ENCODE measurements at regions not wholly inside any gene's neighbourhood (a gene's known extent, or its start where the extent isn't known, plus 50 kb on each side); places are given as distances from the start of the nearest gene placed in this dataset.

- Mint-ChIP-seq H3K27me3 (ENCODE audit: low read depth, poor library complexity) (no peaks in the 10 kb centered on the region), H3K4me3 (no peak overlapping the region), H3K4me1 (peaks cover 33% of the 10 kb centered on the region), H3K9me3 (peaks cover 32% of the 10 kb centered on the region), H3K27ac (no peak overlapping the region), H3K36me3 (ENCODE audit: low read depth) (peaks cover 28% of the 10 kb centered on the region)
- DNase-seq: no peak
- no peak for TF ChIP-seq CTCF (IDR thresholded peaks at IDR 0.05)
Measured at GRCh38 chr4:128380306-128380705, 92.7 kb upstream of the PGRMC2 start.

DNA sequence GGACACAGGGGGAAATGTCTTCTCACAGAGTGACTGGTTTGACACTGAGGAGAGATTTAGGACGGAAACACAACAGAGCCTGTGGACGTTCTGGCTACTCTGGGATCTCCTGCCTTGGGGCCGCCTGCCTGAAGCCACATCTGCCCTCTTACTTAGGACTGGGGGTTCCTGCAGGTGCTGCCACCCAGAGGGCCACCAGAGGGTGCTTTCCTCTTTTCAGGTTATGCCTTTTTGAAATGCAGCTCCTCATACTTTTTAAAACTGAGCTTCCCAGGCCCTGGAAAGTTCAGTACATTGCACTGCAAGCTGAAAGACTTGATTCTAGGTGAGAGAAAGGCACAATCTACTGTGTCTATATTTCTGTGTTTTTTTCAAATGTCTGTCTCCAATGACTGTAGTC is 92.2 kb upstream of the PGRMC2 start:
- Mint-ChIP-seq H3K4me1 (peaks cover 29% of the 10 kb centered on the region), H3K36me3 (ENCODE audit: low read depth) (peaks cover 28% of the 10 kb centered on the region), H3K9me3 (peaks cover 32% of the 10 kb centered on the region), H3K27ac (no peak overlapping the region), H3K27me3 (ENCODE audit: low read depth, poor library complexity) (no peaks in the 10 kb centered on the region), H3K4me3 (no peak overlapping the region)
- TF ChIP-seq CTCF (IDR thresholded peaks at IDR 0.05): no peak
- no peak for DNase-seq

DNA sequence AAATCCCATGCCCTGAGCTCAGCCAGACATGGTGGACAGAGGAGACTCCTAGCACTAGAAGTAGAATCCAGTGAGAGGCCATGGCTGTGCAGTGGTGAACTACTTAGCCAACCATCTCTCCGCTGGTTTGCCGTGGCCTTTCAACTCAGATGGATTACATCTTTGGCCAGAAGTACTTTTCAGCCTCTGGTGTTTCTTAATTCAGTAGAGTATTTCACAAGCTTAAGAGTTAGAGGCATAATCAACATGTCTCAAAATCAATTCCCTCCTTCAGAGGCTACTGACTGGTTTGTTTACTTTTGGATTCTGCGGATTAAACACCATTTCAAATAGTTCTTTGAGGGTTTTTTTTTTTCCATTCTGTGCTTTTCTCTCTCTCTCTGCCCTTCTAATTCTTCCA is 91.1 kb upstream of the PGRMC2 start:
- Mint-ChIP-seq H3K9me3 (peaks cover 32% of the 10 kb centered on the region), H3K4me1 (peaks cover 25% of the 10 kb centered on the region), H3K36me3 (ENCODE audit: low read depth) (peaks cover 28% of the 10 kb centered on the region), H3K27me3 (ENCODE audit: low read depth, poor library complexity) (no peaks in the 10 kb centered on the region), H3K27ac (no peak overlapping the region), H3K4me3 (no peak overlapping the region)
- TF ChIP-seq CTCF (IDR thresholded peaks at IDR 0.05): no peak
- no peak for DNase-seq

- Mint-ChIP-seq H3K4me1 (peaks cover 27% of the 10 kb centered on the region), H3K9me3 (peaks cover 32% of the 10 kb centered on the region), H3K36me3 (ENCODE audit: low read depth) (peaks cover 28% of the 10 kb centered on the region), H3K27me3 (ENCODE audit: low read depth, poor library complexity) (no peaks in the 10 kb centered on the region), H3K4me3 (no peak overlapping the region), H3K27ac (no peak overlapping the region)
- DNase-seq: no peak
- no peak for TF ChIP-seq CTCF (IDR thresholded peaks at IDR 0.05)
Measured at GRCh38 chr4:128376958-128377357, 89.3 kb upstream of the PGRMC2 start.

DNA sequence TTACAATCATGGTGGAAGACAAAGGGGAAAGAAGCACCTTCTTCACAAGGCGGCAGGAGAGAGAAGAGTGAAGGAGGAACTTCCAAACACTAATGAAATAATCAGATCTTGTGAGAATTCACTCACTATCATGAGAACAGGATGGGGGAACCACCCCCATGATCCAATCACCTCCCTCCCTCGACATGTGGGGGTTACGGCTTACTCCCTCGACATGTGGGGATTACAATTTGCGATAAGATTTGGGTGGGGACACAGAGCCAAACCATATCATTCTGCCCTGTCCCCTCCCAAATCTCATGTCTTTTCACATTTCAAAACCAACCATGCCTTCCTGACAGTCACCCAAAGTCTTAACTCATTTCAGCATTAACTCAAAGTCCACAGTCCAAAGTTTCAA is 88.7 kb upstream of the PGRMC2 start:
- Mint-ChIP-seq H3K9me3 (peaks cover 32% of the 10 kb centered on the region), H3K36me3 (ENCODE audit: low read depth) (peaks cover 28% of the 10 kb centered on the region), H3K27me3 (ENCODE audit: low read depth, poor library complexity) (no peaks in the 10 kb centered on the region), H3K27ac (no peak overlapping the region), H3K4me1 (peaks cover 25% of the 10 kb centered on the region), H3K4me3 (no peak overlapping the region)
- no peak for DNase-seq
- no peak for TF ChIP-seq CTCF (IDR thresholded peaks at IDR 0.05)

- Mint-ChIP-seq H3K4me1 (peaks cover 12% of the 10 kb centered on the region), H3K9me3 (peaks cover 48% of the 10 kb centered on the region), H3K36me3 (ENCODE audit: low read depth) (peaks cover 35% of the 10 kb centered on the region), H3K27ac (peak overlapping the region; percentile 94), H3K4me3 (no peak overlapping the region), H3K27me3 (ENCODE audit: low read depth, poor library complexity) (no peaks in the 10 kb centered on the region)
- TF ChIP-seq CTCF (IDR thresholded peaks at IDR 0.05): no peak
- DNase-seq: no peak
Measured at GRCh38 chr4:128373628-128374027, 86.0 kb upstream of the PGRMC2 start.

All from nephron progenitor cell (in vitro differentiated cells).